AG08395 (cell line): ENCODE measurements at regions not wholly inside any gene's neighbourhood (a gene's known extent, or its start where the extent isn't known, plus 50 kb on each side); places are given as distances from the start of the nearest gene placed in this dataset.
"Not testable (repeated sequence)": the region's sequence is repeated elsewhere in the genome, so short reads cannot be mapped to it uniquely, and the experiment has no call there.

ENCODE experiments used
- DNase-seq: peaks from one replicate; pipeline ENCODE4 v3.0.0; 2012; ENCODE audit warnings: mixed read lengths, low spot score

GRCh38 chr7:119713606-119714005 lies 559.4 kb upstream of the KCND2 start:
- no peak for DNase-seq

- no peak for DNase-seq
Observed at GRCh38 chr7:119720541-119720940, 552.4 kb upstream of the KCND2 start.

- no peak for DNase-seq
Observed at GRCh38 chr7:119724041-119724792, 548.8 kb upstream of the KCND2 start.

GRCh38 chr7:119733127-119733879 lies 539.7 kb upstream of the KCND2 start:
- DNase-seq, result no peak

- DNase-seq, result no peak
Observed at GRCh38 chr7:119737390-119737789, 535.6 kb upstream of the KCND2 start.

GRCh38 chr7:119745280-119745679 lies 527.7 kb upstream of the KCND2 start:
- not testable (repeated sequence) for DNase-seq

GRCh38 chr7:119748251-119748860 lies 524.6 kb upstream of the KCND2 start:
- no peak for DNase-seq

- no peak for DNase-seq
Observed at GRCh38 chr7:119748991-119749390, 524.0 kb upstream of the KCND2 start.

GRCh38 chr7:119756687-119757086 lies 516.3 kb upstream of the KCND2 start:
- no peak for DNase-seq

GRCh38 chr7:119758254-119758653 lies 514.7 kb upstream of the KCND2 start:
- DNase-seq, result no peak

- DNase-seq, result no peak
Observed at GRCh38 chr7:119761776-119762175, 511.2 kb upstream of the KCND2 start.

- no peak for DNase-seq
Observed at GRCh38 chr7:119782286-119782685, 490.7 kb upstream of the KCND2 start.

GRCh38 chr7:119783799-119784198 lies 489.2 kb upstream of the KCND2 start:
- no peak for DNase-seq

GRCh38 chr7:119802147-119802546 lies 470.8 kb upstream of the KCND2 start:
- DNase-seq, result no peak

- no peak for DNase-seq
Observed at GRCh38 chr7:119825091-119825655, 447.8 kb upstream of the KCND2 start.

- DNase-seq, result no peak
Observed at GRCh38 chr7:119826547-119826946, 446.4 kb upstream of the KCND2 start.

GRCh38 chr7:119838444-119838843 lies 434.5 kb upstream of the KCND2 start:
- no peak for DNase-seq

GRCh38 chr7:119842337-119842736 lies 430.6 kb upstream of the KCND2 start:
- DNase-seq, result no peak

- no peak for DNase-seq
Observed at GRCh38 chr7:119842786-119843185, 430.2 kb upstream of the KCND2 start.

GRCh38 chr7:119861385-119861784 lies 411.6 kb upstream of the KCND2 start:
- DNase-seq, result no peak

- no peak for DNase-seq
Observed at GRCh38 chr7:119868387-119868786, 404.6 kb upstream of the KCND2 start.

- DNase-seq, result no peak
Observed at GRCh38 chr7:119879835-119880234, 393.1 kb upstream of the KCND2 start.

GRCh38 chr7:119886007-119886406 lies 387.0 kb upstream of the KCND2 start:
- DNase-seq, result no peak
